SK-N-MC (cell line): ENCODE measurements at regions not wholly inside any gene's neighbourhood (a gene's known extent, or its start where the extent isn't known, plus 50 kb on each side); places are given as distances from the start of the nearest gene placed in this dataset.

Source experiments
- EZH2 ChIP-seq: fragments of 200-600 bp; sonication (generic); IDR thresholded peaks from one replicate; pipeline ENCODE4 v1.6.1; 2017; ENCODE audit warnings: antibody characterized with exemption
- FOXP2 ChIP-seq: optimal IDR thresholded peaks from 2 replicates; pipeline ENCODE3; 2011; ENCODE audit warnings: mild to moderate bottlenecking, moderate library complexity; ENCODE audit not compliant: insufficient read depth; ENCODE audit errors: extremely low read length, control extremely low read depth
- POLR2AphosphoS5 ChIP-seq: IDR thresholded peaks from 2 replicates; pipeline ENCODE4 v1.6.1; 2012; ENCODE audit warnings: mild to moderate bottlenecking, low read depth, low read length, borderline replicate concordance

DNA sequence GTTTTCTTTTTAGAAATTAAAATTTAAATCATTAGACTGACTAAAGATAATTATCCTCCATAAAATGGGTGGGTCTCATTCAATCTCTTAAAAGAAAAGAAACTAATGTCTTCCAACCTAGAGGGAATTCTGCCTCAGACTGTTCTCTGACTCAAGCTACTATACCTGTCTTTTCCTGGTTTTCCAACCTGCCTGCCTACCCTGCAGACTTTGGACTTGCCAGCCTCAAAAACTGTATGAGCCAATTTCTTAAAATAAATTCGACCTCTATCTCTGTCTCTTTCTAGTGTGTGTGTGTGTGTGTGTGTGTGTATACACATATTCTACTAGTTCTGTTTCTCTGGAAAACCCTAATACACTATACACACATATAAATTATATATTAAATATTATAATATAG, 847.3 kb downstream of the PCDH17 start:
- TF ChIP-seq EZH2: no peak
- TF ChIP-seq POLR2AphosphoS5: no peak
- no peak for TF ChIP-seq FOXP2
